NCI-H187 treated with DMSO at 0.1 percent for 48 hours (cell line): ENCODE measurements at regions not wholly inside any gene's neighbourhood (a gene's known extent, or its start where the extent isn't known, plus 50 kb on each side); places are given as distances from the start of the nearest gene placed in this dataset.
"Not testable (repeated sequence)": the region's sequence is repeated elsewhere in the genome, so short reads cannot be mapped to it uniquely, and the experiment has no call there.

Experiments used
- DNase-seq: peaks from one replicate; lab custom pipeline; 2025; lab: John Stamatoyannopoulos, UW

DNA sequence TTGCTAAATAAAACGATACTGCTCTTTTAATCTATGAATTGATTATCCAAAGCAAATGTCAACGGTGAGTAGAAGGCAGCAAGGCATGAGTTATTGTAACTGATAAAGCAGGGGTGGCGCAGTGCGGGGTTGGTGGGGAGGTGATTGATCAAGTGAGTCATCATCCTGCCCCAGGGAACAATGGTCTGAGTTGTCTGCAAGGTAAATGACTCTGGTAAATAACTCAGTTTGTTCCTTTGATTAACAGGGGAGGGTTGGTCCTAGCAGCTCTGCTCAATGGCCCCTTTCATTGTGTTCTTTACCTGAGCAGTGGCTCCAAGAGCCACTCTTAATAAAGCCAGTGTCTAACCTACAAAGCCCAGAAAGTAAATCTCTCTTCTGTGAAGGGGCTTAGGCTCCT is 91.8 kb downstream of the QRSL1 start:
- DNase-seq: not testable (repeated sequence)
